Stimulated activated naive CD4-positive, alpha-beta T cell (primary cell): ENCODE measurements at regions not wholly inside any gene's neighbourhood (a gene's known extent, or its start where the extent isn't known, plus 50 kb on each side); places are given as distances from the start of the nearest gene placed in this dataset.

ENCODE experiments used
- DNase-seq, 6 experiments: peaks; one replicate each; lab custom pipeline; 2025; lab: John Stamatoyannopoulos, UW

DNA sequence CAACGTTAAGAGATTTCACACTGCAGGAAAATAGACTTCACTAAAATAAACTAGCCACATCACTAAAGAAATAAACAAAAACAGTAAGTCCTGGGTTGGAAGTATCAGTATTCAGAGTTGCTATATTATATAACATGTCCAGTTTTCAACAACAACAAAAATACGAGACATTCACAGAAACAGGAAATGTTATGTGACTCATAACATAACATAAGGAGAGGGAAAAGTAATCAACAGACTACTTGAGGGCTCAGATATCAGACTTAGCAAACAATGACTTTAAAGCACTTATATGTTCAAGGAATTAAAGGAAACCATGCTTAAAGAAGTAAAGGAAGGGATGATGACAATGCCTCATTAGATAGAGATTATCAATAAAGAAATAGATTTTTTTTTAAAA is 73.5 kb upstream of the MKLN1 start:
- no peak for DNase-seq

DNA sequence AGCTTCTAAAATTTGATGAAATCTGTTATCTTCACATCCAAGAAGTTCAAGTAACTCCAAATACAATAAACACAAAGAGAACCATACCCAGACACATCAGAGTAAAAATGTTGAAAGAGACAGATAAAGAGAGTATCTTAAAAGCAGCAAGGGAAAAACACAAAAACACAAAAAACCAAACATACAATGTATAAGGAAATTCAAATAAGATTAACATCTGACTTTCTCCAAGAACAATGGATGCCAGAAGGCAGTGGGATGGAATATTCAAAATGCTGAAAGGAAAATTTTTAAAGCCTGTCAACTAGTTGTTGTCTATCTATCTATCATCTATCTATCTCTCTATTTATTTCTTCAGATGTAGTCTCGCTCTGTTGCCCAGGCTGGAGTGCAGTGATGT is 72.4 kb upstream of the MKLN1 start:
- DNase-seq = peak in 1 of 6 experiments; percentile 14

DNA sequence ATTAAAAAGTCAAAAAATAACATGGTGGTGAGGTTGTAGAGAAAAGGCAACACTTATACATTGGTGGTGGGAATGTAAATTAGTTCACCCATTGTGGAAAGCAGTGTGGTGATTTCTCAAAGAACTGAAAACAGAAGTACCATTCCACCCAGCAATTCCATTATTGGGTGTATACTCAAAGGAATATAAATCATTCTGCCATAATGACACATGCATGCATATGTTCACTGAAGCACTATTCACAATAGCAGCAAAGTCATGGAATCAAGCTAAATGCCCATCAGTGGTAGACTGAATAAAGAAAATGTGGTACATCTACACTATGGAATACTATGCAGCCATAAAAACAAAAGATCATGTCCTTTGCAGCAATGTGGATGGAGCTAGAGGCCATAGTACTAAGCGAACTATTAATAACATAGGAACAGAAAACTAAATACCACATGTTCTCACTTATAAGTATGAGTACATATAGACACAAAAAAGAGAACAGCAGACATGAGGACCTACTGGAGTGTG is 66.1 kb upstream of the MKLN1 start:
- no peak for DNase-seq

DNA sequence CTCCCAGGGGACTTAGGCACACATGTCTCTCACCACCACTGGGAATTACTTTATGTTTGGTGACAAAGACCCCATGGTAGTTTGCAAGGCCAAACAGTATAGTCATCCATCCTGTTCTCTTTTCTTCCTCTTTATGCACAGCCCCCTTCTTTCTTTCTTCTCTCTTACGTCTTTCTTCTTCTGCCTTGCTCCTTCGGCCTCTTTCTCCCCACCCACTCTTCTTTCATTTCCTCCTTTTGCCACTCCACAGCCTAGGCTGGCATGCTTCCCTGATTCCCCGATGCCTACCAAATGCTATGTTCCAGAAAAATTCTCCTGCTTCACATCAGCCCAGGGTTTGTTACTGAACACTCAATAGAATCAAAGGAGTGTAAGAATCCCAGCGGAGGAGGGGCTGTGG is 62.4 kb upstream of the MKLN1 start:
- no peak for DNase-seq

DNA sequence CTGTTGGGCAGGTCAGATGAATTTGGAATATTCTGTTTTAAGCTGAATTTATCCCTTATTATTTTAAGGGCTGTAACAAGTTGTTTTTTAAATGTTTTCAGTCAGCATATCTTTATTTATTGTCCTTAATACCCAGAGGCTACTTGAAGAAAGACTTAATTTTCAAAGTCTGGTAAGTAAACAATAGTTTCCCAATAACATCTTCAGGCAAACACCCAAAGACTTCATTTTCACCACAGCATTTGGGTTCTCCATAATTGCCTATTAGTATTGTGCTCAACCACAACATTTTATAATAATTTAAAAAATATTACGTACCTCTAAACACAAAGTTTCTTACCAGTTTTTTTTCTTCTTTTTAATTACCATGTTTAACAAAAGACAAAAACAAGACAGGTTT is 60.0 kb upstream of the MKLN1 start:
- no peak for DNase-seq

DNA sequence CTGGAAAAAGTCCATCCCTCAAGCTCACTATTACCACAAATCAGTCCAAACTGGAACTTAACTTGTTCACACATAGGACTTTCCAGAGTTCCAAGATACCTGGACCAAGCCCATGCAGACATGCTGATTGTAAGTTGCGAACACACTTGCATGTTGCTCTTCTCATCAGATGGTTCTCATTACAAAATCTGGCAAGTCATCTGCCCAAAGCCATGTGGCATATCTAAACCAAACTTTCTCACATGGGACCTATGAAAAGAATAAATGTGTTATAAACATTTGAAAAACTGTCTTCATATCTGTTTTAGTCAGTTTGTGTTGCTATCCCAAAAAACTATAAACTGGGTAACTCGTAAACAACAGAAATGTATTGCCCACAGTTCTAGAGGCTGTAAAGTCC is 58.8 kb upstream of the MKLN1 start:
- DNase-seq = no peak

DNA sequence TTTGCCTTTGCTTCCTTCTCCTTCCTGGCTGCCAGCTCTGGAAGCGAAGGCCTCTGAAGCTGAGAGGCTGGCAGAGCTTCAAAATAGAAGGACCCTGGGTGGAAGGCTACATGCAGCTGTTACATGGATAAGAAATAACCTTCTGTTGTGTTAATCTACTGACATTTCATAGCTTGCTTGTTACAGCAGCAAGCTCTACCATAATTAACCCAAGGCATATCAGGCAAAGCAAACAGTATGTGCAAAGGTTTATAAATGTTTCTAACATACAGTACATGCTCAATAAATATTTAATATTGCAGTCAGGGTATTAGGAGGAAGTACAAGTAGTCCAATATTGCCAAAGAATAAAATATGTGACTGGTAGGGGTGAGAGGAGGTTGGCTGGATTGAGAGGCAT is 55.6 kb upstream of the MKLN1 start:
- no peak for DNase-seq

DNA sequence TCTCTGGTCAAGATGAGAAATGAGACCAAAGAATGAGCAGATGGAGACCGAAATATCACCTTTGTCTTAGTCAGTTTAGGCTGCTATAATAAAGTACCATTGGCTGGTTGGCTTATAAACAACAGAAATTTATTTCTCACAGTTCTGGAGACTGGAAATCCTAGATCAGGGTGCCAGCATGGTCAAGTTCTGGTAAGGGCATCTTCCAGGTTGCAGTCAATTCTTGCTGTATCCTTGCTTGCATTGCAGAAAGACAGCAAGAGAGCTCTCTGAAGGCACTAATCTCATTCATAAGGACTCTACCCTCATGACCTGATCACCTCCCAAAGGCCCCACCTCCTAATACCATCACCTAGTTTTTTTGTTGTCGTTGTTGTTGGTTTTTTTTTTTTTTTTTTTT is 52.7 kb upstream of the MKLN1 start:
- DNase-seq = no peak

DNA sequence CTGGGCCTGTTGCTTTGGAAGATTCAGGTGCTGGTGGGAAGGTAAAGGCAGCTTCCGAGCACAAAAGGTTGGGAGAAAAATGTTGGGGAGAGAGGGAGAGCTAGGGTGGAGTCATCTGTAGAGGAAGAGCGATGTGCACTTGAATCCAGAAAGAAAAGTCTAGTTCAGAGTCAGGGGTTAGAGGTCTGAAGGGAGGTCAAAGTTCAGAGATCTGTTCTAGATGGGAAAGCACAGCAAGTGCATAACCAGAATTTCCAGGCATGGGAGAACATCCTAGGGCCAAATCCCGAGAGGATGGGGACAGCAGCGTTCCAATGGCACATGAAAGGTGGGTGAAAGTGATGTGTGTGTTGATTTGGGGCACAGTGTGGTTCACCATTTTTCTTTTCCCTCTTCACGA is 51.5 kb upstream of the MKLN1 start:
- no peak for DNase-seq

DNA sequence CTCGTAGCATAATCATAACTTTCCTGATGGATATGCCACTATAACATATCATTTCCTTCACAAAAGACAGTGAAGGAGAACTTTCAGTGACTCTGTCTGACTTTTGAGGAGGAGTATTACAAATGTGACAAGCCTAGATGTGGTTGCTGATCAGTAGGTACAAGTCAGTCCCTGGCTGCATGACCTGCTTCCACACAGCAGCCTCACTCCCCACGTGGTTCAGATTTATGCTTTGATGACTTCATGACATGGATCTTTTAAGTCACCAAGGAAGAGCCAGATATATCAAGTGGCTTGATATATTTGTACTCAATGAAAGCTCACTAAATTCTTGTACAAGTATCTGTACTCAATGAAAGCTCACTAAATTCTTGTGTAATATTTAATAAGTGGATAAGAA is 50.9 kb upstream of the MKLN1 start:
- DNase-seq = no peak
